ENCODE measurements at regions not wholly inside any gene's neighbourhood (a gene's known extent, or its start where the extent isn't known, plus 50 kb on each side); places are given as distances from the start of the nearest gene placed in this dataset.
"Not testable (repeated sequence)": the region's sequence is repeated elsewhere in the genome, so short reads cannot be mapped to it uniquely, and the experiment has no call there.

DNA sequence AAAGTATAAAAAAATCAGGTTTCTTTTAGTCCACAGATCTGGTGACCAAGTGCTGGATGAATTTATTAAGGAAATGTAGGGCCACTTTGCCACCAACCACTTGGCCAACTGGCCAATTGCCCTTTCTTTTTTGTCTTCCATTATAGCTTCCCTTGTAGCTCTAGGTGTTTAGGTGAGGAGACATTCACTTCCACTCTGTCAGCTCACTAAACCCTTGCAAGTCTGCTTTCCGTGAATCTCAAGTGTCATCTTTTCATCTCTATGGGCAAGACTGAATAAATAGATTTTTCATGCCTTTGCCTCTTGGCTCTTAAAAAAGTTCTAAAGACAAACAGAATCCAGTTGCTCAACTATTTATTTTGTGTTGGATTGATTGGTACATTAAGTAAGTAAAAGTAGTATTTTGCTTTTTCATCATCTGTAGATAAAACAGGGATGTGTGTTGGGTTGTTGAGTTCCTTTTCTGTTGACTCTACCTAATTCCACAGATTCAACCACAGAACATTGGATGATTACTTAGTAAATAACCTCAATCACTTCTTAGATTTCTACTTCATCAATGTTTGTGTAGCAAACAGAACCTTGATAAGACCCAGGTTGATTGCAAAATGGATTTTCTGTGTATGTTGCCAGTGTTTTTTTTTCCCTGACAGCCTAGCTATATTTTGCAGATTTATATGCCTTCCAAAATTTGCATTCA, 68.1 kb upstream of the GRXCR1 start:
- intact Hi-C loops (cut with DNase I) = no loop called here
- DNase-seq (ENCODE audit: low spot score) = no peak

DNA sequence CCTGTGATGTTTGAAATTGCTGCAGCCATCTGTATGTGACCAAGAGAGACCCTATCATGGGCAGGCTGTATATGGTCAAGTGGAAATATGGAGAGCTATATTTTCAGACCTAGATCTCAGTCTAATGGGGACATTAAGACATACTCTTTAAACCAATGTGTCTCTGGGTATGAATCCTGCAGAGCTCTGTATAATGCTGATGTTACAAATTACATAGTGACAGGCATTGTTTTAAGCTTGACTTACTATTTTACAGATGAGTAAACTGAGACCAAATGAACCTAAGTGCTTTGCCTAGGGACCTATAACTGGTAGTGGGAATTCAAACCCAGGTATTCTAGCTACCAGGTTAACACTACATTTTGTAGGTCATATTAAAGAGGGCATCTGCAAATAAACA, 71.3 kb upstream of the GRXCR1 start:
- intact Hi-C loops (cut with DNase I) = no loop called here

DNA sequence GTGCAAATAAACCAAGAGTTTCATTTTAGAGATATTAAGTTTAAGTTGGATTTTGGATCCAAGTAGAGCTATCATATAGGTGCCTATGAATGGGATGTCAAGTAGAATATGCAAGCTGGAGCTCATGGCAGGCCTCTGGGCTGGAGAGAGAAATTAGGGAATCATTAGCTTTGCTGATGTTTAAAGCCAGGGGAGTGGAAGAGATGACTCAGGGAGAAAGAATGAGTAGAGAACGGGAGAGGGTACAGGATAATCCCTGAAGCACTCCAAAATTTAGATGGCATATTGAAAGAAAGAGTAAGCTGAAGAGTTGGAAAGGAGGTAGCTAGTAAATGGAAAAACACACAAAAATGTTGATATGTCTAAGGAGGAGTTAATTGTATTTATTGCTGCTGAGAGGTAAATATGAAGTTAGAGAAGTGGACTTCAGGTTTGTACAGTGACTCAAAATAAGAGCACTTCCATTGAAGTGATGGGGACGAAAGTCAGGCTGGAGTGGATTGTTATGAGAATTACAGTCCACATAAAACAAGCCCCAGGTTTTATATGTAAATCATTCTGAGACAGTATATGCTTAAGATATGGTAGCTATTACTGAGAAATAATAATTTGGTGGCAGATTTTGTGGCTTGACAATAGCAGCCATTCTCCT, 72.5 kb upstream of the GRXCR1 start:
- intact Hi-C loops (cut with DNase I) = no loop called here
- DNase-seq (ENCODE audit: low spot score) = no peak

More for the DNA sequence above, 71.3 kb upstream of the GRXCR1 start:
- DNase-seq (ENCODE audit: low spot score) = no peak

DNA sequence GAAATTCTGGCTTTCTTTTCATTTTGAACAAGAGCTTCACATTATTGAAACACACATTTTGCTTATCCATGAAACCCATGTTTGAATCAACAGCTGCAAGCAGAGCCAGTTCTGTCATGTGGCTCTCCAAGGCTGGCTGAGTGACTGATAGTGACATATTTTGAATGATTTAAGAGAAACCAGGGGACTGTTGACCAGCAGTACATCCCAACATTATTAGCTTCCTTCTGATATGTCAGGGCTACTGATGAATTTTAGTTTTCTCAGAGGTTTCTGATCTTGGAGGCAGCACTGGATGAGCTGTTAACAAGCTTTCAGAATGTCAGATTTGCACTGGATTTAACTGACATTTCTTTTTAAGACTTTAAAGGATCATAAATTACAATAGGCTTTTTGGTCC, 74.6 kb upstream of the GRXCR1 start:
- no peak for DNase-seq (ENCODE audit: low spot score)
- intact Hi-C loops (cut with DNase I) = no loop called here

DNA sequence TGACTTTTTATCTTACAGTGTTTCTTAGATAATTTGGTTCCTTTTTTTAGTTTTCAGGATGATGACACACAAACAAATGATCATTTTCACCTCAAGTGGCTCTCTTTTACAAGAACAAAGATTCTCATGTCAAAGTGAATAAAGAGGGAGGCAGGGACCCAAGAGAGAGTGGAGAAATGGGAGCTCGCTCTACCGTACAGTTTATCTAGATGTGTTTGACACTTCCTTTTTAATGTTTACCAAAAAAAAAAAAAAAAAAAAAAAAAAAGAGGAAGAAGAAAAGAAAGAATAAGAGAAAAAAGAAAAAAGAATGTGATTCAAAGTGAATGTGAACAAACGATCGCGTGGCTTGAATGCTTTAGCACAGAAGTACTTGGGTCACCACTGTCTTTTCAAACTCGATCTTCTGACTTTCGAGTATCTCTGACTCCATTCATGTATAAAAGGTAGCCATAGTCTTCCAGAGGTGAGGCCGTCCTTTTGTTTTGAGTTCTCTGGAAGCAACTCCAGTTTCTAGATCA, 75.6 kb upstream of the GRXCR1 start:
- DNase-seq (ENCODE audit: low spot score) = no peak
- intact Hi-C loops (cut with DNase I) = no loop called here

DNA sequence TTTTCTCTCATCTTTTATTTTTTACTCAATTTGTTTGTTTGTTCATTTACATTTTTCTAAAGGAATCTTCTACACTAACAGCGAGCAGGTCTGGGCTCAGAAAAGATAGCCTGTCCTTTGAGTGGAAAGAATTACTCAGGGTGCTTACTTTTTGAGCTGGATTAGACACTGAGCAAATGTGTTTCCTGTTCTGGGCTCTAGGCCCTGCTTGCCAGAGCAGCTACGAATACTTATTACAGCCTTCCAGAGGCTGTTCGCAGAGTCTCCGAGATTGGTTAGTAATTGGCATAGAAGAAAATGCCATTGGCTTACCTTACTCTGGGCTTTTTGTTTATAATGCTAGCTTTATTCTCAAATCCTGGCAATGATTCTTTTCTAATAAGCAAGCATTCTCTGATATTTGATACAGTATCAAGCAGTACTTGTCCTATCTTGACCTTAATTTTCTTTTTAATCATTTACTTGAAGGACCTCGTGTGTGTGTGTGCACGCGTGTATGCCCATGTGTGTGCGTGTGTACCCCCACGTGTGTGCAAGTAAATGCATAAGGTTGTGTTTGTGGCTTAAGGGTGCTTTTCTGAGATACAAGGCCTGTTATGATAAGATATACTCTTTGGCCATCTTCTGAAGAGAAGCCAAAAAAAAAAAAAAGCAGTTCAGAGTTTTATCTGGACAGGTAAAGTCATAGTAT, 76.2 kb upstream of the GRXCR1 start:
- intact Hi-C loops (cut with DNase I) = no loop called here
- no peak for DNase-seq (ENCODE audit: low spot score)

DNA sequence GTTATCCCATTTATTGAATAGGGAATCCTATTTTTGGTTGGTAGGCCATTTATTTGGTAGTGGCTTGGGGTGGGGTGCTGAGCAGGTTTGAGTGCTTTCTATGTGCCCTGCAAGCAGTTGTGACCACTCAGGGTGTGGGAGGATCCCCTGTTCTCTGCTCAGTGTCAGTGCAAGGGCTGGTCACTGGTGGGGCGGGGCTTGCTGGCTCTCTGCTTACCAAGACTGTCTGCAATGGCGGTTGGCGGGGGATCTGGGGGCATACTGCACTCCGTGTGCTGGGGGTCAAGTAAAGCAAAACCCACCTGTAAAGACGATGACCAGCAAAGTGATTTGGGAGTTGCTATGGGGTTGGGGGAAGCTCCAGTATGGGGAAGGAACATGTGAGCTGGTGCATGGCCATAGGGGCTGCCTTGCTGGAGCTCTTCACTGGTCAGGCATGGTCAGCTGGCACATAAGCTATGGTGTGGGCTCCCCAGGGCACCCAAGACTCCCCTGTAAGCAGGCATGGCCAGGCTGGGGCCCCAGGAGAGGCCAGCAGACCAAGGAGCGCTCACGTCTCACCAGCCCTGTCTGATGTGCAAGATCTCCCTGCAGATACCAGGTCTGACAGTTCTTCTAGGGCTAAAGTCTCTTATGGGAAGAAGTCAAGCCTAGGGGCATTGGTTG, 83.0 kb upstream of the GRXCR1 start:
- no peak for DNase-seq (ENCODE audit: low spot score)
- intact Hi-C loops (cut with DNase I) = no loop called here

DNA sequence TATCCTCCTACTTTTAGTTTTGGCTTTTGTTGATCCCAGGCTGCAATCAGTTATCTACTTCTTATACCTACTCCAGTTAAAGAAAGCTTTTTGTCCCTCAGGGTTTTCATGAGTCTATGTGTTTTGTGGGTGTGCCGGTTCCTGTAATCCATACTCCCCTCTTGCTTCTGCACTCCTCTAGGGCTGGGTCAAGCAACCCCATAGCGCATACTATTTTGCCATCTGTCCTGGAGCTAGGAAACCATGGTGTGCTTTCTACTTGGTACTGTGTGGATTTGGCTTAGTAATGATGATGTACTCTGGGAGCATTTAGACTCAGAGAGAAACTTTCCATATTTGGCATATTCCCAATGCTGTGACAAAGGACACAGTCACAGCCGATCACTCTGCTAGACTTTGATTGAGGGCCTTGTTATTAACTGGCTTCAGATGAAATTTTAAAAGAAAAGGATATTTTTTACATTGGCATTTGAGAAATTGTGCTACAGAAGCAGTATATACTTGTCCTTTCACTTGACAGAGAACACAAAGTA, 86.1 kb upstream of the GRXCR1 start:
- intact Hi-C loops (cut with DNase I) = no loop called here
- DNase-seq (ENCODE audit: low spot score) = no peak

DNA sequence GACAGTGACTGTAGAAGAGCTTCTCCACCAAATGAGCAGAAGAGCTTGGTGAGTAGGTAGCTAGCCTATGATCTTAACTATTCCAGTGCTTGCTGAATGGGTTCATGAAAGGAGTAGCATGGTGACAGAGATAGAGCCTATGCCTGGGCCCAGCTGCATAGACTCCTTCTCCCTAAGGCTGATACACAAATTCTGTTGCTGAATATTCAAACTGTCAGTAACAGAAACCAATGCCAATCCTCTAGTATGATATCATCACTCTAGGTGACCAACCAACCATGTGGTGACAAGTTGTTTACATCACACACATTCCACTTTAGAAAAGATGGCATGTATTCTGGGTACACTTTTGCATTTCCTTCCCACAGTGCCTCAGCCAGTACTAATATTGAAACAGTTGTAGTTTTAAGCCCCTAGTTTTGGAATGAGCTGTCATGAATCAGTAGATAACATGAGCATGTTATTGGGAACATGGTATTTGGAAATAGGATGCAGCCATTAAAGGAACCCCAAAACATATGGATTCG, 103.4 kb upstream of the GRXCR1 start:
- no peak for DNase-seq (ENCODE audit: low spot score)
- intact Hi-C loops (cut with DNase I) = no loop called here

DNA sequence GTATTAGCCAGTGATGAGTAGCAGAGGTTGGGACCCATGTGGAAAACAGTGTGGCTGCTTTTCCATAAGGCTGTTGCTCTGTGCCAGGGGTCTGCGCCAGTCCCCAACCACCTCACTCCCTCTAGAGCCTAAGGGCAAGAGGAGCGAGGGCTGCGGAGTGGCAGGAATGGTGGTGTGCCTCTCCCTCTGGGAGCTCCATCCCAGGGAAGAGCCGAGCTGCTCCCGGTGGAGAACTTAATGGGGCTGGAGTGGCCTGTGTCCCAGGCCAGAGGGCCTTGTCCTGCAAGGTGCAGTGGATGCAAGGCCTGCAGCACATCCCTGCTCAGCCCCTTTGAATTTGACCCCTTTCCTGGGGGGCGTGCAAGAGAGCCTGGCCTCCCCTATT, 105.4 kb upstream of the GRXCR1 start:
- intact Hi-C loops (cut with DNase I) = no loop called here
- DNase-seq (ENCODE audit: low spot score) = no peak

DNA sequence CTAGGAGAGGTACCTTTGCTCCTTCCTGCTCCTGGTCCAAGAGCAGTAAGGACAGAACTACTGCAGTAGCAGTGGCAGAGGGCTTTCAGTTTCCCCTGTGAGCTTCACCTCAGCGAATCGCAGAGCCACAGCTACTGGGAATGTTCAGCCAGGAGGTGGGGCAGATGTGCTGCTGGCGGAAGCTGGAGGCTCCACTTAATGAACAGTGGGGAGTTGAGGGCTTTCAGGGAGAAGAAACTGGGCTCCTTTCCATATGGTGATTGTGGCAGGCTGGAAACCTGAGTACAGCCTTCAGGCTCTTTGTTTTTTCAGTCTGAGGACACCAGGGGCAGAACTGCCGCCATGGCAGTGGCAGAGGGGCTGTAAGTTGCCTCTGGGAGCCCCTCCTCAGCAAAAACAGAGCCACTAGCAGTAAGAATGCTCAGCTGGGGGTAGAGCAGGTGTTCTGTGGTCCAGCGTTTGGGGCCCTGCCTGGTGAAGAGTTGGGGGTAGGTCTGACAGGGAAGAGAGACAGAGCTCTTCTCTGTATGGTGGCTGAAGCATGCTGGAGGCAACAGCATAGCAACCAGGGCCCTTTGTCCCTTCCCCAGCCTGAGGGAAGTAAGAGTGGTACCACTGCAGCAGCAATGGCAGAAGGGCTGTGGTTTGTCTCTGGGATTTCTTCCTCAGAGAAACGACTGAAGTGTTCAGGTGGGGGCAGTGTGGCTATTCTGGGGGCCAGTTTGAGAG, 106.0 kb upstream of the GRXCR1 start:
- intact Hi-C loops (cut with DNase I) = no loop called here
- DNase-seq (ENCODE audit: low spot score) = no peak

DNA sequence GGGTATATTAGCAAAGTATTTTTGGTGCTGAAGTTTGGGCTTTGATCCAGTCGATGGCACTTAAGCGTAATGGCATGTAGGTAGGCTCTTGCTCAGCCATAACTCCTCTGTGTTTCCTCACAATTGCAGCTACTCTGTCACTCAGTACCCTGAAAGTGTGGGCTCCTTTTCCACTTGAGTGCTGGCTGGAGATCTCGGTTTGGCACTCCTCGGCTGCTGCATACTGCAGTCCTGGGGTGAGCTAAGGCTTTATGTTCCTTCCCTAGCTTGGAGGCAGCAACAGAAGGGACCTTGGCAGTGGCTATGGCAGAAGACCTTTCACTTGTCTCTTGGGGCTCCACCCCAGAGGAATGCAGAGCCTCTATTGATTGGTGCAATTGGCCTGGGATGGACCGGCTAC, 106.7 kb upstream of the GRXCR1 start:
- no peak for DNase-seq (ENCODE audit: low spot score)
- intact Hi-C loops (cut with DNase I) = no loop called here

DNA sequence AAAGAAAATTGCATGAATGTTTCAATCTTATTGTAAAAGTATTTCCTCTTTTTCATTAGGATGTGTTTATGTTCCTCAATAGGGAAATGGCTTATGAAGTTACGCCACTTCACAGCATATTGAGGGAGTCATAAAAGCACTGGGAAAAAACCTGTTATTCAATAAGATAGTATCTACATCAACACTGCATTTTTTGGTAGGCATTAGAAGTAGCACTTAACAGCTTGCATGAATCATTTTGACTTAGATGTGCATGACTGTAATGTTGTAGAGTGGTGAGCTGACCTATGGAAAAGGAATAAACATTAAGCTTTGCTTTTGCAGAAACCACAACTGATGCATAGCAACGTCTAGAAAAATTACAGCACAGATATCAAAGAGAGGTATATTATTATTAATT, 111.2 kb upstream of the GRXCR1 start:
- no peak for DNase-seq (ENCODE audit: low spot score)
- intact Hi-C loops (cut with DNase I) = no loop called here

DNA sequence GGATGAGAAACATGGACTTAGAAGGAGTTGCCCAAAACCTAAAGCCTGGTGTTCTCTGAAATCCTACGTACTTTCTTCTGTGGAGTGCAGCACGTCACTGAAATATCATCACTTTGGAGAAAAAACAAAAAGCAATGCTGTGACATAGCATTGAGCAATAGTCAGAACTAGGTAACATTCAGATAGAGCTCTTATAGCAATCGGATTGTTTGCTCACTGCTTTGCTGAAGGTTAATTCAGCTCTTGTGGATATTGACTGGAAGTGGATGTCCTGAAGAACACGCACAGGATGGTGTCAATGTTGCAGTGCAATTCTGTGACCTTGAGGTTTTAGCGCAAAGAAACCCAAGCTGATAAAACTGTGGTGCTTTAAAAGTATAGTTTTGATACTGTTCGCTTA, 114.2 kb upstream of the GRXCR1 start:
- intact Hi-C loops (cut with DNase I) = no loop called here
- no peak for DNase-seq (ENCODE audit: low spot score)

DNA sequence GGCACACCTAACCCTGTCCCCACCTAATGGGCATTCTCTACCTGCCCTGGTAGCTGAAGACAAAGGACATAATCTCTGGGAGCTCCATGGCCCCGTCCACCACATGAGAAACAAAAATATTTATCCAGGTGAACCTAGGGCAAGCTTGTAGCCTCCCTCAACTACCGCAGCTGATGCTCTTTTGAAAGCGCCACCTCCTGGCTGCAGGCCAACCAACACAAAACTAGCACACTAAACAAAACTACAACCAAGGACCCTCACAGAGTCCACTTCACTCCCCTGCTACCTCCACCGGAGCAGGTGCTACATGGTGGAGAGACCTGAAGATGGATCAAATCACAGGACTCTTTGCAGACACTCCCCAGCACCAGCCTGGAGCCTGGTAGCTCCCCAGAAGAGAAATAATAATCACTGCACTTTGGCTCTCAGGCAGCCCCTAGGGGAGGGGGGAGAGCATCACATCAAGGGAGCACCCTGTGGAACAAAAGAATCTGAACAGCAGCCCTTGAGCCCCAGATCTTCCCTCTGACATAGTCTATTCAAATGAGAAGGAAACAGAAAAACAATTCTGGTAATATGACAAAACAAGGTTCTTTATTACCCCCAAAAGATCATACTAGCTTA, 111.3 kb upstream of the ATP8A1 start:
- no peak for DNase-seq (ENCODE audit: low spot score)
- intact Hi-C loops (cut with DNase I) = no loop called here

DNA sequence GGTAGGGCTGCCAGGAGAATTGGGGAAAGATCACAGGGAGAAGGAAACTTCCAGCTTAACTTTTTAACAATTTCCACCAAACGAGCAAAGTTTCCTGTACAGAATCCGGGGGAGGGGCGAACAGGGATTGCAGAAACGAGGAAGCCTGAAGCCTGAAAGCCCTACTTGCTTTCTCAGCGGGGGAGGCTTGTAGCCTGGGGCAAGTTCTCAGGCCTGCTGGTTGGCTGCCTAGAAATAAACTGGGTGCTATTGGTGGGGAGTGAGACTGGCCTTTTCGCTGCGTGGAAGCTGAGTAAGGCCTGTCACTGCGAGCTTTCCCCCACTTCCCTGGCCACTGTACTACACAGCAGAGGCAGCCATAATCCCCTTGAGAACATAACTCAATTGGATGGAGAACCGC, 110.8 kb upstream of the ATP8A1 start:
- no peak for DNase-seq (ENCODE audit: low spot score)
- intact Hi-C loops (cut with DNase I) = no loop called here

DNA sequence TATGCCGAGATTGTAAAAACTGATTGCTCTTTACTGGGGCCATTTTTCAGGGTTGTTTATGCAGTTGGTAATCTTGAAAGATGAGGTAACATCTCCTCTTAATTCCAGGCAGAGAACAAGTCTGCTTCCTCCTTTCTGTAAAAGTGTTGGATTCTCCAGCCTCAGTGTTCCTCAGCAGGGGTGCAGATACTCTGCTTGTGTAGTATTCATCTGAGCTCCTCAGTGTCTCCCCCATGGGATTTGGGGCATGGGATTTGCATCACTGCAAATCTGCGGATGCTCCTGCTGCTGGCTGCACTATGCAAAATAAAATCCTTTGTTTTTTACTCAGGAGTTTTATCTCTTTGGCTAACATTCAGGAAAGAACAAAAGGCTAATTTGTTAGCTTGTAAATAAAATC, 104.9 kb upstream of the ATP8A1 start:
- intact Hi-C loops (cut with DNase I) = no loop called here
- no peak for DNase-seq (ENCODE audit: low spot score)

DNA sequence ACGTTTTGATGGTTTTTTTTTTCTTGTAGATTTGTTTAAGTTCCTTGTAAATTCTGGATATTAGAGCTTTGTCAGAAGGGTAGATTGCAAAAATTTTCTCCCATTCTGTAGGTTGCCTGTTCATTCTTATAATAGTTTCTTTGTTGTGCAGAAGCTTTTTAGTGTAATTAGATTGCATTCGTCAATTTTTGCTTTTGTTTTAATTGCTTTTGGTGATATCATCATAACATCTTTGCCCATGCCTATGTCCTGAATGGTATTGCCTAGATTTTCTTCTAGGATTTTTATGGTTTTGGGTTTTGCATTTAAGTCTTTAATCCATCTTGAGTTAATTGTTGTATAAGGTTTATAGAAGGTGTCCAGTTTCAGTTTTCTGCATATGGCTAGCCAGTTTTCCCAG, 98.1 kb upstream of the ATP8A1 start:
- intact Hi-C loops (cut with DNase I); DNase-seq (ENCODE audit: low spot score): not testable (repeated sequence)

DNA sequence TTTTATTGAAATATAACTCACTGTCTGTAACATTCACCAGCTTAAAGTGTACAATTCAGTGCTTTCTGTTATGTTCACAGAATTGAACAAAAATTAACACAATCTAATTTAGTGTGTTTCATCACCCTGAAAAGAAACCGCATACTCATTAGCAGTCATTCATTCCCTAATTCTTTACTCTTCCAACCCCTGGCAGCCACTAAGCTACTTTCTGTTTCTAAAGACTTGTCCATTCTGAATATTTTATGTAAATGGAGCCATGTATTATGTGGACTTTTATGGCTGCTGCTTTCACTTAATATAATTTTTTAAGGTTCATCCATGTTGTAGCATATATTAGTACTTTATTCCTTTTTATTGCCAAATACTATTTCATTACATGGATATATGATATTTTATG, 94.7 kb upstream of the ATP8A1 start:
- intact Hi-C loops (cut with DNase I) = no loop called here

More for the DNA sequence above, 94.7 kb upstream of the ATP8A1 start:
- DNase-seq (ENCODE audit: low spot score) = no peak

All from cardiac septum (tissue), 1 donor.